ENCODE measurements at regions not wholly inside any gene's neighbourhood (a gene's known extent, or its start where the extent isn't known, plus 50 kb on each side); places are given as distances from the start of the nearest gene placed in this dataset.

- 72 to 79% methylated on average over 4 to 5 of the region's 5 CpGs for WGBS, 2 donors (ENCODE audit: low coverage in 1 of 2)
- intact Hi-C loops (cut with DNase I; ENCODE audit: low total_unique reads): no loop called here
- no peak for TF ChIP-seq POLR2AphosphoS5 (IDR thresholded peaks at IDR 0.05)
- TF ChIP-seq POLR2A (IDR thresholded peaks at IDR 0.05): no peak
- TF ChIP-seq CTCF (IDR thresholded peaks at IDR 0.05): no peak
- no peak for TF ChIP-seq EP300 (IDR thresholded peaks at IDR 0.05; ENCODE audit: low read depth)
Observed at GRCh38 chr2:52779446-52779845, 988.2 kb upstream of the CHAC2 start.

GRCh38 chr2:52776571-52776970 is 991.0 kb upstream of the CHAC2 start:
- WGBS, 2 donors (ENCODE audit: low coverage in 1 of 2): 62 to 80% methylated on average over 1 of the region's 1 CpG

More at GRCh38 chr2:52779446-52779845, 988.2 kb upstream of the CHAC2 start:
- H3K27me3 ChIP-seq: no peaks in the 10 kb centered on the region
- H3K36me3 ChIP-seq: no peaks in the 10 kb centered on the region
- no peaks in the 10 kb centered on the region for H3K9me3 ChIP-seq
- H3K4me1 ChIP-seq: no peaks in the 10 kb centered on the region
- no peak overlapping the region for H3K4me3 ChIP-seq
- no peak for DNase-seq
- H3K27ac ChIP-seq: no peak overlapping the region
- in situ Hi-C loops (cut with MboI; ENCODE audit: low pct_ligation_motif_present in 1 of 4, low pct_unique_long_range_greater_than_20kb in 1 of 4, low sequenced_read_pairs in 3 of 4): no loop called here

GRCh38 chr2:52775674-52776073 is 991.9 kb upstream of the CHAC2 start:
- no peak overlapping the region for H3K4me3 ChIP-seq
- intact Hi-C loops (cut with DNase I; ENCODE audit: low total_unique reads): no loop called here
- no peaks in the 10 kb centered on the region for H3K4me1 ChIP-seq
- TF ChIP-seq EP300 (IDR thresholded peaks at IDR 0.05; ENCODE audit: low read depth) (no peak), POLR2A (IDR thresholded peaks at IDR 0.05) (no peak), CTCF (IDR thresholded peaks at IDR 0.05) (no peak), POLR2AphosphoS5 (IDR thresholded peaks at IDR 0.05) (no peak)
- no peak overlapping the region for H3K27ac ChIP-seq
- no peak for DNase-seq
- H3K27me3 ChIP-seq: no peaks in the 10 kb centered on the region
- no peaks in the 10 kb centered on the region for H3K36me3 ChIP-seq
- 35 to 64% methylated on average over 2 of the region's 2 CpGs for WGBS, 2 donors (ENCODE audit: low coverage in 1 of 2)
- in situ Hi-C loops (cut with MboI; ENCODE audit: low pct_ligation_motif_present in 1 of 4, low pct_unique_long_range_greater_than_20kb in 1 of 4, low sequenced_read_pairs in 3 of 4): no loop called here
- no peaks in the 10 kb centered on the region for H3K9me3 ChIP-seq

More at GRCh38 chr2:52776571-52776970, 991.0 kb upstream of the CHAC2 start:
- intact Hi-C loops (cut with DNase I; ENCODE audit: low total_unique reads) (no loop called here), in situ Hi-C loops (cut with MboI; ENCODE audit: low pct_ligation_motif_present in 1 of 4, low pct_unique_long_range_greater_than_20kb in 1 of 4, low sequenced_read_pairs in 3 of 4) (no loop called here)
- no peak for DNase-seq
- no peaks in the 10 kb centered on the region for H3K36me3 ChIP-seq
- no peaks in the 10 kb centered on the region for H3K27me3 ChIP-seq
- no peak overlapping the region for H3K27ac ChIP-seq
- H3K9me3 ChIP-seq: no peaks in the 10 kb centered on the region
- H3K4me1 ChIP-seq: no peaks in the 10 kb centered on the region
- no peak for TF ChIP-seq EP300 (IDR thresholded peaks at IDR 0.05; ENCODE audit: low read depth)
- TF ChIP-seq POLR2AphosphoS5 (IDR thresholded peaks at IDR 0.05): no peak
- TF ChIP-seq POLR2A (IDR thresholded peaks at IDR 0.05): no peak
- no peak for TF ChIP-seq CTCF (IDR thresholded peaks at IDR 0.05)
- no peak overlapping the region for H3K4me3 ChIP-seq

GRCh38 chr2:52765735-52766134 is 1001.9 kb upstream of the CHAC2 start:
- Histone ChIP-seq H3K9me3 (no peaks in the 10 kb centered on the region), H3K4me3 (no peak overlapping the region), H3K27ac (no peak overlapping the region), H3K36me3 (no peaks in the 10 kb centered on the region), H3K27me3 (no peaks in the 10 kb centered on the region), H3K4me1 (no peaks in the 10 kb centered on the region)
- intact Hi-C loops (cut with DNase I; ENCODE audit: low total_unique reads): no loop called here
- in situ Hi-C loops (cut with MboI; ENCODE audit: low pct_ligation_motif_present in 1 of 4, low pct_unique_long_range_greater_than_20kb in 1 of 4, low sequenced_read_pairs in 3 of 4): no loop called here
- no peak for DNase-seq
- no peak for TF ChIP-seq POLR2A (IDR thresholded peaks at IDR 0.05)
- TF ChIP-seq POLR2AphosphoS5 (IDR thresholded peaks at IDR 0.05): no peak
- no peak for TF ChIP-seq CTCF (IDR thresholded peaks at IDR 0.05)
- no peak for TF ChIP-seq EP300 (IDR thresholded peaks at IDR 0.05; ENCODE audit: low read depth)
- WGBS, 2 donors (ENCODE audit: low coverage in 1 of 2): 80% methylated on average over 2 of the region's 2 CpGs; no CpG with 5 or more reads in 1 of the 2 donors

Measured in transverse colon (tissue), 4 donors.